ENCODE measurements at regions not wholly inside any gene's neighbourhood (a gene's known extent, or its start where the extent isn't known, plus 50 kb on each side); places are given as distances from the start of the nearest gene placed in this dataset.

GRCh38 chr5:74534397-74535129 lies 106.0 kb downstream of the ENC1 start:
- CTCF ChIA-PET, result no interaction called here
- Histone ChIP-seq H3K9me3 (peaks cover 16% of the 10 kb centered on the region), H3K4me1 (peaks cover 6% of the 10 kb centered on the region; the same call in 1 of the 2 replicates), H3K4me3 (ENCODE audit: low read depth, low read length) (no peak overlapping the region), H3K27me3 (replicated peaks; ENCODE audit: control insufficient read depth, insufficient read depth, low read length) (no peaks in the 10 kb centered on the region), H3K36me3 (ENCODE audit: control insufficient read depth, insufficient read depth, low read length) (no peaks in the 10 kb centered on the region)
- TF ChIP-seq CTCF (IDR thresholded peaks at IDR 0.05; ENCODE audit: insufficient read depth in 1 of 2, low read depth in 1 of 2, low read length in 1 of 2, severe bottlenecking in 1 of 2, unreplicated experiment in 1 of 2), result no peak
- Mint-ChIP-seq H3K36me3 (ENCODE audit: insufficient read depth, unreplicated experiment) (no peaks in the 10 kb centered on the region), H3K9me3 (ENCODE audit: unreplicated experiment) (peaks cover 51% of the 10 kb centered on the region), H3K4me1 (ENCODE audit: low read depth, unreplicated experiment) (peaks cover 8% of the 10 kb centered on the region), H3K4me3 (ENCODE audit: unreplicated experiment) (no peak overlapping the region), H3K27ac (ENCODE audit: unreplicated experiment) (no peak overlapping the region), H3K27me3 (ENCODE audit: insufficient read depth, unreplicated experiment) (no peaks in the 10 kb centered on the region)
- BruUV-seq (replicated peaks), result no TSS peak
- POLR2A ChIA-PET, result no interaction called here
- intact Hi-C loops (cut with micrococcal nuclease; ENCODE audit: unreplicated experiment), result no loop called here
- no peak for DNase-seq

DNA sequence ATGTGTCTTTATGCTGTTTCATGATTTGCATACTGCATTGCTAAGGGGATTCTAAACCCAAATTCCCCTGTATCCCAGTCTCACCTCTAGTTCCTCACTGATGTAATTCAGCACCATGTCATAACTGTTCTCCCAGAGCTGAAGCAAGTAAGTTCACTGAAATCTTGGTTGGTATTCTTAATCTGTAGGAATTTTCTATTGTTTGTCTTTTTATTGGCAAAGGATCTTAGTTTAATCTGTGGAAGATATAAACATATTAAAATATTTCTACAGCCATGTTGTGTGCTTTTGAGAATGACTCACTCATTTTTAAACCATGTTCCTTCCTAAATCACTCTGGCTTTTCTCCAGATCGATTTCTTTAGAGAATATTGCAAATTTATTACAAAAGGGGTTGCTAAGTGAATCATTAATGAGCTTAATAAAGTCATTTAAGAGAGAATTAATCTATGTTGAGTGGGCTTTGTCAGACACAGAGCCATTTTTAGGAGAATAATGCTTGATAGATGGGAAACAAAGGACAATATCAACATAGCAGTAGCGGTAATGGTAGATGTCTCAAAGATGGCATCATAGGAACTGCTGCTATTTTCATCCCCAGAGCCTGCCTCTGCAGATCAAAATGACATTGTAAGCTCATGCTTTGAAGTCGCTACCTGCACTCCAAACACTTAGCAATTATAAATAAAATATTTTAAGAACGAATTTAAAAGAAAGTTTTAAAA lies 110.0 kb downstream of the ENC1 start:
- POLR2A ChIA-PET, result no interaction called here
- CTCF ChIA-PET, result no interaction called here
- no TSS peak for BruUV-seq (replicated peaks)

DNA sequence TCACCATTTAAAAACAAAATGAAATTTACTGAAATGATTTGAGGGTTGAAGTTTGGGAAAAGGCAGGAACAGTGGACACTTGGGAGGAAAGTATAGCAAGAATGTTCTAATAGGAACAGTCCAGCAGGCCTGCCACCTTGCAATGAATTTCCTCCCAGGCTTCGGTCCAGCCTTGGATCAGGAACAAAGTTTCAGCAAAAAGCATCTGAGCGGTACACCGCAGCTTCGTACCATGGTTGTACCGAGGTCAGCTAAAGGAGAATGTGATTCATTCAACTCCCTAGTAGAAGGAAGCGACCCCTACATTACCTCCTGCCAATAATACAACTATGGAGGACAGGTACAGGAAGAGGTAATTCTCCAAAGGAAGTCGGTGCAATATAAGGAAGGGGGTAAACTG lies 111.4 kb downstream of the ENC1 start:
- no peaks in the 10 kb centered on the region for H3K27me3 ChIP-seq (replicated peaks; ENCODE audit: control insufficient read depth, insufficient read depth, low read length)
- intact Hi-C loops (cut with micrococcal nuclease; ENCODE audit: unreplicated experiment), result no loop called here
- BruUV-seq (replicated peaks), result no TSS peak
- H3K9me3 ChIP-seq, result peaks cover 6% of the 10 kb centered on the region
- H3K9me3 Mint-ChIP-seq (ENCODE audit: unreplicated experiment), result peaks cover 58% of the 10 kb centered on the region
- ChIA-PET CTCF (no interaction called here), POLR2A (no interaction called here)
- H3K4me1 ChIP-seq, result no peaks in the 10 kb centered on the region
- H3K4me3 Mint-ChIP-seq (ENCODE audit: unreplicated experiment), result no peak overlapping the region
- no peak for DNase-seq
- H3K4me3 ChIP-seq (ENCODE audit: low read depth, low read length), result no peak overlapping the region
- H3K4me1 Mint-ChIP-seq (ENCODE audit: low read depth, unreplicated experiment), result no peaks in the 10 kb centered on the region
- H3K27me3 Mint-ChIP-seq (ENCODE audit: insufficient read depth, unreplicated experiment), result no peaks in the 10 kb centered on the region
- H3K27ac Mint-ChIP-seq (ENCODE audit: unreplicated experiment), result no peak overlapping the region
- no peaks in the 10 kb centered on the region for H3K36me3 Mint-ChIP-seq (ENCODE audit: insufficient read depth, unreplicated experiment)
- H3K36me3 ChIP-seq (ENCODE audit: control insufficient read depth, insufficient read depth, low read length), result no peaks in the 10 kb centered on the region
- no peak for TF ChIP-seq CTCF (IDR thresholded peaks at IDR 0.05; ENCODE audit: insufficient read depth in 1 of 2, low read depth in 1 of 2, low read length in 1 of 2, severe bottlenecking in 1 of 2, unreplicated experiment in 1 of 2)

More for the DNA sequence above, 110.0 kb downstream of the ENC1 start:
- Mint-ChIP-seq H3K27ac (ENCODE audit: unreplicated experiment) (no peak overlapping the region), H3K4me1 (ENCODE audit: low read depth, unreplicated experiment) (no peaks in the 10 kb centered on the region), H3K36me3 (ENCODE audit: insufficient read depth, unreplicated experiment) (no peaks in the 10 kb centered on the region), H3K4me3 (ENCODE audit: unreplicated experiment) (no peak overlapping the region), H3K27me3 (ENCODE audit: insufficient read depth, unreplicated experiment) (no peaks in the 10 kb centered on the region), H3K9me3 (ENCODE audit: unreplicated experiment) (peaks cover 58% of the 10 kb centered on the region)
- DNase-seq, result no peak
- Histone ChIP-seq H3K4me1 (no peaks in the 10 kb centered on the region), H3K9me3 (peaks cover 16% of the 10 kb centered on the region), H3K36me3 (ENCODE audit: control insufficient read depth, insufficient read depth, low read length) (no peaks in the 10 kb centered on the region), H3K4me3 (ENCODE audit: low read depth, low read length) (no peak overlapping the region), H3K27me3 (replicated peaks; ENCODE audit: control insufficient read depth, insufficient read depth, low read length) (no peaks in the 10 kb centered on the region)
- no peak for TF ChIP-seq CTCF (IDR thresholded peaks at IDR 0.05; ENCODE audit: insufficient read depth in 1 of 2, low read depth in 1 of 2, low read length in 1 of 2, severe bottlenecking in 1 of 2, unreplicated experiment in 1 of 2)
- intact Hi-C loops (cut with micrococcal nuclease; ENCODE audit: unreplicated experiment), result no loop called here
